Endodermal cell (in vitro differentiated cells): ENCODE measurements at regions not wholly inside any gene's neighbourhood (a gene's known extent, or its start where the extent isn't known, plus 50 kb on each side); places are given as distances from the start of the nearest gene placed in this dataset.

Experiments
- DNase-seq: peaks from one replicate; pipeline ENCODE4 v3.0.0-alpha.2; 2017
- H3K27ac ChIP-seq: 2 replicates; pipeline ENCODE4 v1.5.1; 2013; ENCODE audit warnings: mild to moderate bottlenecking, low read depth, low read length, moderate library complexity
- H3K27me3 ChIP-seq: 2 replicates; pipeline ENCODE4 v1.6.1; 2013; ENCODE audit warnings: mild to moderate bottlenecking, low read length, moderate library complexity; ENCODE audit not compliant: insufficient read depth, control insufficient read depth, poor library complexity, severe bottlenecking
- H3K36me3 ChIP-seq: 2 replicates; pipeline ENCODE4 v1.7.0; 2013; ENCODE audit warnings: mild to moderate bottlenecking, low read length, moderate library complexity; ENCODE audit not compliant: control insufficient read depth, insufficient read depth
- H3K4me1 ChIP-seq: one replicate; pipeline ENCODE4 v1.7.0; 2013; ENCODE audit warnings: low read length; ENCODE audit not compliant: control insufficient read depth, insufficient read depth
- H3K4me3 ChIP-seq: 2 replicates; pipeline ENCODE4 v1.5.1; 2013; ENCODE audit warnings: mild to moderate bottlenecking, low read length, moderate library complexity
- H3K9ac ChIP-seq: 2 replicates; pipeline ENCODE4 v1.6.1; 2013; ENCODE audit warnings: mild to moderate bottlenecking, low read length, moderate library complexity; ENCODE audit not compliant: poor library complexity, severe bottlenecking; ENCODE audit errors: extremely low read depth
- H3K9me3 ChIP-seq: 2 replicates; pipeline ENCODE4 v1.6.1; 2013; ENCODE audit warnings: mild to moderate bottlenecking, low read length, moderate library complexity; ENCODE audit not compliant: control insufficient read depth
- H3K27ac Mint-ChIP-seq: 2 replicates; pipeline ENCODE4 v1.8.0; 2020; ENCODE audit warnings: mixed read lengths
- H3K27me3 Mint-ChIP-seq: 2 replicates; pipeline ENCODE4 v1.8.0; 2021; ENCODE audit warnings: mild to moderate bottlenecking, mixed read lengths; ENCODE audit not compliant: insufficient read depth
- H3K36me3 Mint-ChIP-seq: 2 replicates; pipeline ENCODE4 v1.8.0; 2020; ENCODE audit warnings: low read depth, mixed read lengths
- H3K4me1 Mint-ChIP-seq: 2 replicates; pipeline ENCODE4 v1.8.0; 2020; ENCODE audit warnings: mixed read lengths
- H3K4me3 Mint-ChIP-seq: 2 replicates; pipeline ENCODE4 v1.8.0; 2020; ENCODE audit warnings: mild to moderate bottlenecking, moderate library complexity, mixed read lengths
- H3K9me3 Mint-ChIP-seq: 2 replicates; pipeline ENCODE4 v1.8.0; 2020; ENCODE audit warnings: mild to moderate bottlenecking, mixed read lengths
- WGBS, 2 experiments: methylation state at CpG; one replicate each; pipeline versions ENCODE4 v1.1.5 to v1.1.7; 2013; ENCODE audit warnings: missing lambda C conversion rate in 2 of 2, mixed read lengths in 1 of 2; ENCODE audit not compliant: insufficient coverage in 1 of 2, insufficient read length in 1 of 2; 5-methylcytosine and 5-hydroxymethylcytosine counted together
- TF ChIP-seq, protein P1 (sequence below): fragments of 200-600 bp; sonication (generic); conservative IDR thresholded peaks from 2 replicates; pipeline ENCODE4 v1.5.0; 2021; ENCODE audit warnings: antibody characterized with exemption, mild to moderate bottlenecking

GRCh38 chr3:153038367-153038766, 123.7 kb upstream of the RAP2B start:
- H3K4me3 ChIP-seq, result no peak overlapping the region
- 79 to 94% methylated on average over 4 to 5 of the region's 5 CpGs for WGBS, 2 experiments
- no peaks in the 10 kb centered on the region for H3K4me1 Mint-ChIP-seq
- no peaks in the 10 kb centered on the region for H3K36me3 Mint-ChIP-seq
- no peaks in the 10 kb centered on the region for H3K36me3 ChIP-seq
- H3K9me3 Mint-ChIP-seq, result no peaks in the 10 kb centered on the region
- H3K4me3 Mint-ChIP-seq, result no peak overlapping the region
- TF ChIP-seq, protein P1, sequence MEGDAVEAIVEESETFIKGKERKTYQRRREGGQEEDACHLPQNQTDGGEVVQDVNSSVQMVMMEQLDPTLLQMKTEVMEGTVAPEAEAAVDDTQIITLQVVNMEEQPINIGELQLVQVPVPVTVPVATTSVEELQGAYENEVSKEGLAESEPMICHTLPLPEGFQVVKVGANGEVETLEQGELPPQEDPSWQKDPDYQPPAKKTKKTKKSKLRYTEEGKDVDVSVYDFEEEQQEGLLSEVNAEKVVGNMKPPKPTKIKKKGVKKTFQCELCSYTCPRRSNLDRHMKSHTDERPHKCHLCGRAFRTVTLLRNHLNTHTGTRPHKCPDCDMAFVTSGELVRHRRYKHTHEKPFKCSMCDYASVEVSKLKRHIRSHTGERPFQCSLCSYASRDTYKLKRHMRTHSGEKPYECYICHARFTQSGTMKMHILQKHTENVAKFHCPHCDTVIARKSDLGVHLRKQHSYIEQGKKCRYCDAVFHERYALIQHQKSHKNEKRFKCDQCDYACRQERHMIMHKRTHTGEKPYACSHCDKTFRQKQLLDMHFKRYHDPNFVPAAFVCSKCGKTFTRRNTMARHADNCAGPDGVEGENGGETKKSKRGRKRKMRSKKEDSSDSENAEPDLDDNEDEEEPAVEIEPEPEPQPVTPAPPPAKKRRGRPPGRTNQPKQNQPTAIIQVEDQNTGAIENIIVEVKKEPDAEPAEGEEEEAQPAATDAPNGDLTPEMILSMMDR, result no peak
- no peaks in the 10 kb centered on the region for H3K4me1 ChIP-seq
- H3K9ac ChIP-seq, result no peak overlapping the region
- no peaks in the 10 kb centered on the region for H3K27me3 Mint-ChIP-seq
- H3K27me3 ChIP-seq, result no peaks in the 10 kb centered on the region
- no peak for DNase-seq
- no peak overlapping the region for H3K27ac ChIP-seq
- no peak overlapping the region for H3K27ac Mint-ChIP-seq
- H3K9me3 ChIP-seq, result no peaks in the 10 kb centered on the region

GRCh38 chr3:153038779-153039178, 123.2 kb upstream of the RAP2B start:
- H3K9me3 Mint-ChIP-seq, result no peaks in the 10 kb centered on the region
- H3K4me3 Mint-ChIP-seq, result no peak overlapping the region
- H3K27ac ChIP-seq, result no peak overlapping the region
- 92 to 93% methylated on average over 9 of the region's 9 CpGs for WGBS, 2 experiments
- H3K4me3 ChIP-seq, result no peak overlapping the region
- no peaks in the 10 kb centered on the region for H3K9me3 ChIP-seq
- H3K36me3 Mint-ChIP-seq, result no peaks in the 10 kb centered on the region
- H3K27ac Mint-ChIP-seq, result no peak overlapping the region
- H3K27me3 ChIP-seq, result no peaks in the 10 kb centered on the region
- no peak for DNase-seq
- no peaks in the 10 kb centered on the region for H3K27me3 Mint-ChIP-seq
- no peak overlapping the region for H3K9ac ChIP-seq
- TF ChIP-seq, protein P1, result no peak
- no peaks in the 10 kb centered on the region for H3K4me1 ChIP-seq
- H3K36me3 ChIP-seq, result no peaks in the 10 kb centered on the region
- H3K4me1 Mint-ChIP-seq, result no peaks in the 10 kb centered on the region

- H3K36me3 Mint-ChIP-seq, result no peaks in the 10 kb centered on the region
- Histone ChIP-seq H3K27me3 (no peaks in the 10 kb centered on the region), H3K4me1 (no peaks in the 10 kb centered on the region), H3K4me3 (no peak overlapping the region), H3K9me3 (no peaks in the 10 kb centered on the region), H3K9ac (no peak overlapping the region), H3K36me3 (no peaks in the 10 kb centered on the region), H3K27ac (no peak overlapping the region)
- no peak overlapping the region for H3K4me3 Mint-ChIP-seq
- no peak overlapping the region for H3K27ac Mint-ChIP-seq
- 93% methylated on average over 2 of the region's 2 CpGs; no CpG with 5 or more reads in 1 of the 2 experiments for WGBS, 2 experiments
- H3K9me3 Mint-ChIP-seq, result no peaks in the 10 kb centered on the region
- H3K27me3 Mint-ChIP-seq, result no peaks in the 10 kb centered on the region
- TF ChIP-seq, protein P1, result no peak
- no peak for DNase-seq
- H3K4me1 Mint-ChIP-seq, result peaks cover 2% of the 10 kb centered on the region
Measured at GRCh38 chr3:153041181-153041580, 120.8 kb upstream of the RAP2B start.
